ENCODE measurements at regions not wholly inside any gene's neighbourhood (a gene's known extent, or its start where the extent isn't known, plus 50 kb on each side); places are given as distances from the start of the nearest gene placed in this dataset.

DNA sequence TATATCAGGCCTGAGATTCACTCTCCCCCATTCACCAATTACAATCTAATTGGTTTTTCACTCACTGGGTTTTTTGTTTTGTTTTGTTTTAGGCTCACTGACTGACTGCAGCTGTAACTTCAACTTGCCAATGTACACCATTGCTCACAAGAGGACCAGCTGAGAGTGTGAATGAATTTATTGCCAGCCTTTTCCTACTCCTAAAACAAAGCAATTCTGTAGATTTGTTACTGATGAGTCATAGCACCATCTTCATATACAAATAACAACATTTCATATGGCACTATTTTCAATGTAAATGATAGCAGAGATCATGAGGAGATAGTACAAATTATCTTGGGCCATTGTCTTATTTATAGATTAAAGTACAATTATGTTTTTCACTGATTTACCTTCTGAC is 76.0 kb upstream of the DPYD start:
- intact Hi-C loops (cut with DNase I): no loop called here
- TF ChIP-seq, protein P1, sequence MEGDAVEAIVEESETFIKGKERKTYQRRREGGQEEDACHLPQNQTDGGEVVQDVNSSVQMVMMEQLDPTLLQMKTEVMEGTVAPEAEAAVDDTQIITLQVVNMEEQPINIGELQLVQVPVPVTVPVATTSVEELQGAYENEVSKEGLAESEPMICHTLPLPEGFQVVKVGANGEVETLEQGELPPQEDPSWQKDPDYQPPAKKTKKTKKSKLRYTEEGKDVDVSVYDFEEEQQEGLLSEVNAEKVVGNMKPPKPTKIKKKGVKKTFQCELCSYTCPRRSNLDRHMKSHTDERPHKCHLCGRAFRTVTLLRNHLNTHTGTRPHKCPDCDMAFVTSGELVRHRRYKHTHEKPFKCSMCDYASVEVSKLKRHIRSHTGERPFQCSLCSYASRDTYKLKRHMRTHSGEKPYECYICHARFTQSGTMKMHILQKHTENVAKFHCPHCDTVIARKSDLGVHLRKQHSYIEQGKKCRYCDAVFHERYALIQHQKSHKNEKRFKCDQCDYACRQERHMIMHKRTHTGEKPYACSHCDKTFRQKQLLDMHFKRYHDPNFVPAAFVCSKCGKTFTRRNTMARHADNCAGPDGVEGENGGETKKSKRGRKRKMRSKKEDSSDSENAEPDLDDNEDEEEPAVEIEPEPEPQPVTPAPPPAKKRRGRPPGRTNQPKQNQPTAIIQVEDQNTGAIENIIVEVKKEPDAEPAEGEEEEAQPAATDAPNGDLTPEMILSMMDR (IDR thresholded peaks at IDR 0.05; ENCODE audit: borderline replicate concordance, extremely low read depth, insufficient read depth): no peak
- H3K27ac ChIP-seq (ENCODE audit: low read depth in 2 of 2, low read length in 2 of 2): no peak overlapping the region
- no peak overlapping the region for H3K9ac ChIP-seq (ENCODE audit: low read length in 3 of 3)
- FAIRE-seq: no peak
- H3K4me3 ChIP-seq (ENCODE audit: low read length in 3 of 3): no peak overlapping the region
- H3K4me1 ChIP-seq (ENCODE audit: control insufficient read depth in 2 of 3, insufficient read depth in 2 of 3, low read depth in 1 of 3, low read length in 3 of 3): no peaks in the 10 kb centered on the region
- H3K9me3 ChIP-seq (ENCODE audit: control insufficient read depth in 2 of 3, insufficient read depth in 1 of 3, low read length in 3 of 3): no peaks in the 10 kb centered on the region
- no peak for DNase-seq
- no peaks in the 10 kb centered on the region for H3K36me3 ChIP-seq (ENCODE audit: control insufficient read depth in 2 of 3, insufficient read depth in 3 of 3, low read length in 3 of 3)
- H3K27me3 ChIP-seq (ENCODE audit: control insufficient read depth, insufficient read depth, low read length): no peaks in the 10 kb centered on the region

DNA sequence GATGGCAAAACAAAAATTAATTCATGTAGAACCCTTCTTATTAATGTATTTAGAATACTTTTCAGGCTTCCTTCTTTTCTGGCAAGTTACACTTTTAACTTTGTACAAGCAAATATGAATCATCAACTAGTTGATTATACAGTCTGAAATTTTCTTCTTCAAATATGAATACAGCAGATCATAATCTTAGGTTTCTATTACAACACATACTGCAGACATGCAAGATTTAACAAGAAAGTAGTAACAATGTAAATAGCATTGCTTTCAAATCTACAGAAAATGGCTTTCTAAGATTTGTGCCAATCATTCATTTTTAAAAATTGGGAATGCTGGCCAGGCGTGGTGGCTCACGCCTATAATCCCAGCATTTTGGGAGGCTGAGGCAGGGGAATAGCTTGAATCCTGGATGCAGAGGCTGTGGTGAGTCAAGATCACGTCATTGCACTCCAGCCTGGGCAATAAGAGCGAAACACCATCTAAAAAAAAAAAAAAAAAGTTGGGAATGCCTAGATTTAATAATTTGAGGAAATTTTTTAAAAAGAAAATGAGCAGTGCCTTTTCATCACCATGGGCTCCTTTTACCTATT is 68.4 kb upstream of the DPYD start:
- TF ChIP-seq, protein P1 (IDR thresholded peaks at IDR 0.05; ENCODE audit: borderline replicate concordance, extremely low read depth, insufficient read depth): no peak
- no peak overlapping the region for H3K27ac ChIP-seq (ENCODE audit: low read depth in 2 of 2, low read length in 2 of 2)
- FAIRE-seq: no peak
- H3K9ac ChIP-seq (ENCODE audit: low read length in 3 of 3): no peak overlapping the region
- H3K27me3 ChIP-seq (ENCODE audit: control insufficient read depth, insufficient read depth, low read length): no peaks in the 10 kb centered on the region
- no peaks in the 10 kb centered on the region for H3K4me1 ChIP-seq (ENCODE audit: control insufficient read depth in 2 of 3, insufficient read depth in 2 of 3, low read depth in 1 of 3, low read length in 3 of 3)
- no peak overlapping the region for H3K4me3 ChIP-seq (ENCODE audit: low read length in 3 of 3)
- H3K36me3 ChIP-seq (ENCODE audit: control insufficient read depth in 2 of 3, insufficient read depth in 3 of 3, low read length in 3 of 3): no peaks in the 10 kb centered on the region
- no peaks in the 10 kb centered on the region for H3K9me3 ChIP-seq (ENCODE audit: control insufficient read depth in 2 of 3, insufficient read depth in 1 of 3, low read length in 3 of 3)
- intact Hi-C loops (cut with DNase I): no loop called here
- DNase-seq: no peak

DNA sequence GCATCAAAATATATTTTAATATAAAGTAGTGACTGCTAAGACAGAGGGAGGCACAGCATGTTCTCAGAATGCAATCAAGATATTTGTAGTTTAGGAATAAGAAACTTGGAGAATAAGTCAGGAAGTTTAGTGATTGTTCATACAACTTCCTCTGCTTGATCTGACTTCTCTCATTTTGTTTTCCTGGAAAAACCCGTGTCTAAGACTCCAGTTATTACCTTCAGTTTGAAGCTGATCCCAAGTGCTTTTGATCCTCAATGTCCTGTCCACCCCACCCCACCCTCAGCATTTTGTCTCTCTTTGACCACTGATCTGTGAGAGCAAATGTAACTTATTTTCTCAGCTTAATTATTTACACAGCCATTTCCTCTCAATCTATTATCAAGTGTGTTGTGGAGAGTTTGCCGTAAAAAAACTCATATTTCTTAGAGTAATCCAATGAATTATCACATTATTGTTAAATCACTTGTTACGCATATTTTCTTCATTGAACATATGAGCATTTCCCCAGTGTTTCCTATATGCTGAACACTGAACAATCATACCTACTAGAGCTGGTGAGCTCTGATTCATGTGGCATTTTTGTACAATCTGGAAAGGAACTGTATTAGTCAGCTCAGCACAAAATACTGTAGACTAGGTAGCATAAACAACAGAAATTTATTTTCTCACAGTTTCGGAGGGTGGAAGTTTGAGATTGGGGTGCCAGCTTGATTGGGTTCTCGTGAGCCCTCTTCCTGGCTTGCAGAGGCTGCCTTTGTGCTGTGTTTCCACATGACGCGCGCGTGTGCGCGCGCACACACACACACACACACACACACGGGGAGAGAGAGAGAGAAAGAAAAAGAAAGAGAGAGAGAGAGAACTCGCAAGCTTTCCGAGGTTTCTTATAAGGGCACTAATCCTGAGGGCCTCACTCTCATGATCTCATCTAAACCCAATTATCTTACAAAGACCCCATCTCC is 65.5 kb upstream of the DPYD start:
- DNase-seq (no peak), FAIRE-seq (no peak)
- Histone ChIP-seq H3K27ac (ENCODE audit: low read depth in 2 of 2, low read length in 2 of 2) (no peak overlapping the region), H3K4me3 (ENCODE audit: low read length in 3 of 3) (no peak overlapping the region), H3K27me3 (ENCODE audit: control insufficient read depth, insufficient read depth, low read length) (no peaks in the 10 kb centered on the region), H3K9ac (ENCODE audit: low read length in 3 of 3) (no peak overlapping the region), H3K4me1 (ENCODE audit: control insufficient read depth in 2 of 3, insufficient read depth in 2 of 3, low read depth in 1 of 3, low read length in 3 of 3) (no peaks in the 10 kb centered on the region), H3K9me3 (ENCODE audit: control insufficient read depth in 2 of 3, insufficient read depth in 1 of 3, low read length in 3 of 3) (no peaks in the 10 kb centered on the region), H3K36me3 (ENCODE audit: control insufficient read depth in 2 of 3, insufficient read depth in 3 of 3, low read length in 3 of 3) (no peaks in the 10 kb centered on the region)
- intact Hi-C loops (cut with DNase I): no loop called here
- TF ChIP-seq, protein P1 (IDR thresholded peaks at IDR 0.05; ENCODE audit: borderline replicate concordance, extremely low read depth, insufficient read depth): no peak

All from kidney (tissue), 13 donors.